ENCODE measurements at regions not wholly inside any gene's neighbourhood (a gene's known extent, or its start where the extent isn't known, plus 50 kb on each side); places are given as distances from the start of the nearest gene placed in this dataset.

GRCh38 chr22:27538666-27539065, 262.9 kb downstream of the MN1 start:
- DNase-seq: no peak
- in situ Hi-C loops (cut with MboI; ENCODE audit: low pct_unique_long_range_greater_than_20kb, low sequenced_read_pairs): no loop called here

- no peak for DNase-seq
- in situ Hi-C loops (cut with MboI; ENCODE audit: low pct_unique_long_range_greater_than_20kb, low sequenced_read_pairs): no loop called here
Observed at GRCh38 chr22:27540247-27540646, 261.3 kb downstream of the MN1 start.

- in situ Hi-C loops (cut with MboI; ENCODE audit: low pct_unique_long_range_greater_than_20kb, low sequenced_read_pairs): no loop called here
- no peak for DNase-seq
Observed at GRCh38 chr22:27540656-27541396, 260.7 kb downstream of the MN1 start.

- DNase-seq: no peak
- in situ Hi-C loops (cut with MboI; ENCODE audit: low pct_unique_long_range_greater_than_20kb, low sequenced_read_pairs): no loop called here
Observed at GRCh38 chr22:27541836-27542235, 259.7 kb downstream of the MN1 start.

- no peak for DNase-seq
- in situ Hi-C loops (cut with MboI; ENCODE audit: low pct_unique_long_range_greater_than_20kb, low sequenced_read_pairs): no loop called here
Observed at GRCh38 chr22:27542602-27543001, 259.0 kb downstream of the MN1 start.

GRCh38 chr22:27543460-27543859, 258.1 kb downstream of the MN1 start:
- no peak for DNase-seq
- in situ Hi-C loops (cut with MboI; ENCODE audit: low pct_unique_long_range_greater_than_20kb, low sequenced_read_pairs): no loop called here

DNA sequence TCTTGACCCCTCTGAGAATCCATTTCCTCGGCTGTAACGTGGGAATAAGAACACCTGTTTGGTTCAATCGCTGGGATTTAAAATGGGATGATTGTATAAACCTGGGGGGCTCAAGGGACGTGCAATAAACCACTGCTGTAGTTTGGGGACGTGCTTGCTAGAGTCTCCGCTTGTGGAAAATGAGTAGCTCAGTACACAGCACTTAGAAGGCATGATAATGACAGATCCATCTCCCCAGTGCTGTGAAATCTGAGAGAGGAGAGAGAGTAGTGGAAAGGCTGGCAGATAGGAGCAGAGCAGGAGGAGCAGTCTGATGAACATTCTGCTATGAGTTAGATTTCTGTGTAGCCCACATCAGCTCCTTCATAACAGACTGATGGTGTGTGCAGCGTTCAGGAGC, 256.5 kb downstream of the MN1 start:
- in situ Hi-C loops (cut with MboI; ENCODE audit: low pct_unique_long_range_greater_than_20kb, low sequenced_read_pairs): no loop called here

GRCh38 chr22:27546157-27546935, 255.2 kb downstream of the MN1 start:
- in situ Hi-C loops (cut with MboI; ENCODE audit: low pct_unique_long_range_greater_than_20kb, low sequenced_read_pairs): no loop called here
- DNase-seq: no peak

More for the DNA sequence above, 256.5 kb downstream of the MN1 start:
- DNase-seq: no peak

DNA sequence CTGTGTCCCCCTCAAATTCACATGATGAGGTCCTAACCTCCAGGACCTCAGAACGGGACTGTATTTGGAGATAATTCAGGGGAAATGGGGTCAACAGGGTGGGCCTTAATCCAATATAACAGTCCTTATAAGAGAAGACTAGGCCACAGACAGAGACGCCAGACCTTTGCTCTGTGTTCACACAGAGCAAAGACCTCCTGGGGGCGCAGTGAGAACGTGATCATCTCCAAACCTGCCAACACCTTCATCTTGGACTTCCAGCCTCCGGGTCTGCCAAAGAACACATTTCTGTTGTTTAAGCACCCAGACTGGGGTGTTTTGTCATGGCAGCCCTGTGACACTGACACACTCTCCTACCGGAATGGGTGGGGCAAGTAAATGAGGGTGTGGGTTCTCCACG, 250.2 kb downstream of the MN1 start:
- in situ Hi-C loops (cut with MboI; ENCODE audit: low pct_unique_long_range_greater_than_20kb, low sequenced_read_pairs): no loop called here
- DNase-seq: no peak

DNA sequence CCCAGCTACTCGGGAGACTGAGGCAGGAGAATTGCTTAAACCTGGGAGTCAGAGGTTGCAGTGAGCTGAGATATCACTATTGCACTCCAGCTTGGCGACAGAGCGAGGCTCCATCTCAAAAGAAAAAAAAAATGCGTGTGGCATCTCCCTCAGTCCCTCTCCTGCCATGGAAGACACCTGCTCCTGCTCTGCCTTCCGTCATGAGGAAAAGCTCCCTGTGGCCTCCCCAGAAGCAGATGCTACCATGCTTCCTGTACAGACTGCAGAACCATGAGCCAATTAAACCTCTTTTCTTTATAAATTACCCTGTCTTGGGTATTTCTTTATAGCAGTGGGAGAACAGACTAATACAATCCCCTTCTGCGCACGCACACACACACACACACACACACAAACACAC, 249.4 kb downstream of the MN1 start:
- no peak for DNase-seq
- in situ Hi-C loops (cut with MboI; ENCODE audit: low pct_unique_long_range_greater_than_20kb, low sequenced_read_pairs): no loop called here

- in situ Hi-C loops (cut with MboI; ENCODE audit: low pct_unique_long_range_greater_than_20kb, low sequenced_read_pairs): no loop called here
Observed at GRCh38 chr22:27552863-27553262, 248.7 kb downstream of the MN1 start.

GRCh38 chr22:27554106-27554811, 247.3 kb downstream of the MN1 start:
- DNase-seq: no peak
- in situ Hi-C loops (cut with MboI; ENCODE audit: low pct_unique_long_range_greater_than_20kb, low sequenced_read_pairs): no loop called here

More at GRCh38 chr22:27552863-27553262, 248.7 kb downstream of the MN1 start:
- no peak for DNase-seq

DNA sequence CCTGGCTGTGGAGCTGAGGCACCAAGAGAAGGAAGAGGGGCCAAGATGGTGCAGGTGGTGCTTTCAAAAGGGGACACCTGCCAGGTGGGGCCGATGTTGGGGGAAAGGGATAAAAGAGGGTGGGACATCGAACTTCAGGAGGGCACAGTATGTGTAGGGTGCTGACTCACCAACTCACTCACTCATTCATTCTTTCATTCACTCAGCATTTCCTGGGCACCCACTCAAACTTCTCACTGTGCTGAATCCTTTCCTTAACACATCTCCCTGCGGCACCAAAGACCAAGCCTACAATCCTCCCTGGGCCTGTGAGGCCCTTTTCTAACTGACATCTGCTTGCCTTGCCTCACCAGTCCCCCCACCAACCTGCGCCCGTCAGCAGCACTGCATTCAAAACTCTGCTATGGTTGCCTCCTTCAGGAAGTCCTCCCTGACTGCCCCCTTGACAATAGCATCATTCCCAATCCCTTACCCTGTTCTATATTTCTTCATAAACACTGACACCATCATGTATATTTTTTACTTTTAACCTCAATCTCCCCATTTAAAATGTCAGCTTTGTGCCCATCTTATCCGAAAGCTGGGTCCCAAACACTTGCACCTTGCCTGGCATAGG, 246.6 kb downstream of the MN1 start:
- in situ Hi-C loops (cut with MboI; ENCODE audit: low pct_unique_long_range_greater_than_20kb, low sequenced_read_pairs): no loop called here

DNA sequence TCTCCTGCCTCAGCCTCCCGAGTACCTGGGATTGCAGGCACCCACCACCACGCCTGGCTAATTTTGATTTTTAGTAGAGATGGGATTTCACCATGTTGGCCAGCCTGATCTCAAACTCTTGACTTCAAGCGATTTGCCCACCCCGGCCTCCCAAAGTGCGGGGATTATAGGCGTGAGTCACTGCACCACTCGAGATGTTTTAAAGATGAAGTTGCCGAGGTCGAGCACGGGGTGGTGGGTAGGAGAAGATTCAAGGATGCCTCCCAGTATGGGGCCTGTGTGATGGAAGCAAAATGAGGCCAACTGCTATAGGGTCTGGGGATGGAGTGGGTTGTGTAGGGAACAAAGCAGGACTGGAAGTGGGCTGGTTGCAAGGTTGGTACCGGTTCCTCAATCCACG, 245.2 kb downstream of the MN1 start:
- in situ Hi-C loops (cut with MboI; ENCODE audit: low pct_unique_long_range_greater_than_20kb, low sequenced_read_pairs): no loop called here

More for the DNA sequence above, 246.6 kb downstream of the MN1 start:
- no peak for DNase-seq

DNA sequence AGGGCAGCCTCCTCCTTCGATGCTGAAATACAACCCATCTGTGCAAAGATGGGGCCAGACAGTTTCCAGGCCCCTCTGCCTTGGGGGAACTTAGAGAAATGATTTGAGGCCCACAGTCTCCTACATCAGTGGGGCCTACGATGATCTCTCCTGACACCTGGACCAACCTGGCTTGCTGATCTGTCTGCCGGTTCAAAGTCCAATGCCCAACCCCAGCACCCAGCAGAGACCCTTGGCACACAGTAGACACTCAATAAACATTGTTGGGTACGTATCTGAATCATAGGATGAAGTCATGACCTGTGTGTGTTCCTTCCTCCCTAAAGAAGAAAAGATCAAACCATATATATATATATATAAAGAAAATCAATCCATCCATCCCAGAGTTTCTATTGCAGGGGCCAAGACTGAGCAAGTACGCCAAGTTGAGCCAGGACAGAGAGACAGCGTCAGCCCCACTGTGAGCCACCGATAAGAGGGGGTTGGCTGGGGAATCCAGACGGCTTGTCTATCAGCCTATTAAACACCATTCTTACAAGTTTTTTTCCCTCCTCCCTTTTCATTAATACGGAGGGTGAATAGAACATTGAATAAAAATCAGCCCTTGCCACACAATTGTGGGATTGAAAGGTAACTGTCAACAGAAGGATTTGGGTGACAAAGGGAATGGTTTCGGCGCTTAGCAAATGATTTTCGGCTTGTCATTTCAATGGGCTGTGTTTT, 244.1 kb downstream of the MN1 start:
- DNase-seq: no peak
- in situ Hi-C loops (cut with MboI; ENCODE audit: low pct_unique_long_range_greater_than_20kb, low sequenced_read_pairs): no loop called here

More for the DNA sequence above, 245.2 kb downstream of the MN1 start:
- no peak for DNase-seq

GRCh38 chr22:27558658-27559371, 242.7 kb downstream of the MN1 start:
- in situ Hi-C loops (cut with MboI; ENCODE audit: low pct_unique_long_range_greater_than_20kb, low sequenced_read_pairs): no loop called here
- DNase-seq: no peak

DNA sequence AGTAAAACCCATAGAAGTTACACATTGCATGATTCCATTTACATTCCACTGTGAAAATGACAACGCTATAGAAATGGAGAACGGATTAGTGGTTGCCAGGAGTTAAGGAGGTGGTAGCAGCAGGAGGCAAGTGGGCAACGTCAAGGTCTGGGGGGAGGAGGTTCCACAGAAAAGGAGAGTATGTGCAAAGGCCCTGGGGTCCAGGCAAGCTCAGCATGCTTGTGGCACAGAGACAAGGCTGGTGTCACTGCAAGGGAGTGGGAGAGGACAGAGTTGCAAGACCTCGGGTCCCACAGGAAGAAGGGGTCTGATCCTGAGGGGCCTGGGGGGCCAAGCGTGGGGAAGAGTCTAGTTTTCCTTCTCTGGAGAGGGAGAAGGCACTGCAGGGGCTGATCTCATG, 240.8 kb downstream of the MN1 start:
- no peak for DNase-seq
- in situ Hi-C loops (cut with MboI; ENCODE audit: low pct_unique_long_range_greater_than_20kb, low sequenced_read_pairs): no loop called here

- no peak for DNase-seq
- in situ Hi-C loops (cut with MboI; ENCODE audit: low pct_unique_long_range_greater_than_20kb, low sequenced_read_pairs): no loop called here
Observed at GRCh38 chr22:27561286-27561904, 240.2 kb downstream of the MN1 start.
